Activated naive CD4-positive, alpha-beta T cell treated with Interleukin-2 at 50 U/mL for 16 hours (primary cell): ENCODE measurements at regions not wholly inside any gene's neighbourhood (a gene's known extent, or its start where the extent isn't known, plus 50 kb on each side); places are given as distances from the start of the nearest gene placed in this dataset.

Experiments
- DNase-seq: peaks from one replicate; pipeline ENCODE4 v3.0.0-alpha.2; 2020

- DNase-seq = no peak
These were observed 64.9 kb upstream of the SALL4 start for GRCh38 chr20:51867251-51867650.

- no peak for DNase-seq
These were observed 62.6 kb upstream of the SALL4 start for GRCh38 chr20:51864967-51865366.

- no peak for DNase-seq
These were observed 60.5 kb upstream of the SALL4 start for GRCh38 chr20:51862796-51863195.

DNA sequence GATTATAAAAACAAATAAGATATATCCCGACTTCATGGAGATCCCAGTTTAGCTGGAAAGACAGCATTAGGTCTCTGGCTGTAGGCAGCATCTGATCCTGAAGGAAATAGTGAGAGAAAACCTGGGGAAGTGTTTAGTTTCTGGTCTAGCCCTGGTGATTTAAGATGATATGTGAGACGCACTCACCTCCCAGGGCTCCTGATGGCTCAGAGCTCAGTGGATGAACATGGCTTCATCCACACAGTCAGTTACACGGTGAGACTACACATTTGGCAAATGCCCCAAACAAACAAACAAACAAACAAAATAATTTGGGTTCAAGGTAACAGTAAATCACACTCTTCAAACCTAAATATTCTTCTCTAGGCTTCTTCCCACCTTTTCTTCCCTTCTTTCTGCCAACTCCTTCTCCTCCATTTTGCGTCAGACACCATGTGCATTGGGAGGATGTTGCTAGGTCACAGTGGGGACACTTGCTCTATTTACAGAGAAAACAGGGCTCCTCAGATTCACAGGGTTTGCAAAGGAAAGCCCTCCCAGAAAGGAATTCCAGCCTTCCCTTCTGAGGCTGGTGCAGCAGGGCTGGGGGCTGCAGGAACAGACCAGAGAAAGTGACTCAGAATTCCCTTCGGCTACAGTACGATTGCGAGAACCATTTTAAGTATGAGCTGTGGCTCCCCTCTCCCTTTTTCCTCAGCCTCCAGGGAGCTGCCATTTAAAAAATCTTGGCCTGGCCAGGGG is 59.6 kb upstream of the SALL4 start:
- no peak for DNase-seq

- no peak for DNase-seq
These were observed 58.0 kb upstream of the SALL4 start for GRCh38 chr20:51860111-51860882.

GRCh38 chr20:51856432-51856831 is 54.1 kb upstream of the SALL4 start:
- DNase-seq = no peak

DNA sequence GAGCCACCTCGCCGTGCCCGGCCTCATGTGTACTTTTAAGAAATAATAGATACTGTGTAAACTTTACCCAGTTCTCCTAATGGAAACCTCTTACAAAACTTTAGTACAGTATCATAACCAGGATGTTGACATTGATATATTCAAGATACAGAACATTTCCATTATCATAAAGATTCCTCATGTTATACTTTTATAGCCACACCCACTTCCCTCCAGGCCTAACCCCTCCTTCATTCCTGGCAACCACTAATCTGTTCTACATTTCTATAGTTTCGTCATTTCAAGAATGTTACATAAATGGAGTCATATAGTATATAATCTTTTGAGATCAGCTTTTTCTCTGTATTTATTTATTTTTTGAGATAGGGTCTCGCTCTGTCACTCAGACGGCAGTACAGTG is 52.6 kb upstream of the SALL4 start:
- no peak for DNase-seq
